HepG2 (cell line): ENCODE measurements at regions not wholly inside any gene's neighbourhood (a gene's known extent, or its start where the extent isn't known, plus 50 kb on each side); places are given as distances from the start of the nearest gene placed in this dataset.

ENCODE experiments used
- ATM ChIP-seq: fragments of 450-650 bp; IDR thresholded peaks from 2 replicates; pipeline ENCODE4 v1.7.1; 2017; ENCODE audit warnings: mild to moderate bottlenecking, borderline replicate concordance
- DPF2 ChIP-seq: sonication (generic); formaldehyde crosslinking; IDR thresholded peaks from 2 replicates; pipeline ENCODE4 v1.4.0; 2020; ENCODE audit warnings: mild to moderate bottlenecking, low read depth, missing genetic modification reagents, borderline replicate concordance
- HOXA9 ChIP-seq: sonication (generic); formaldehyde crosslinking; IDR thresholded peaks from 2 replicates; pipeline ENCODE4 v1.8.1; 2022; ENCODE audit warnings: missing genetic modification reagents, mild to moderate bottlenecking, moderate library complexity, borderline replicate concordance
- MATR3 ChIP-seq: sonication (generic); formaldehyde crosslinking; IDR thresholded peaks from 2 replicates; pipeline ENCODE4 v1.4.0; 2020; ENCODE audit warnings: missing genetic modification reagents
- MAZ ChIP-seq, 2 experiments: sonication (generic) in 1 of 2; formaldehyde crosslinking in 1 of 2; IDR thresholded peaks; 2 replicates each; pipeline versions ENCODE4 v1.5.0 to v1.6.1; 2012 to 2020; ENCODE audit warnings: low read depth in 2 of 2, mild to moderate bottlenecking in 2 of 2, borderline replicate concordance in 1 of 2, improper control_type of control experiment in 1 of 2, low read length in 1 of 2, missing genetic modification reagents in 1 of 2, moderate library complexity in 1 of 2
- SAFB2 ChIP-seq: sonication (generic); formaldehyde crosslinking; IDR thresholded peaks from 2 replicates; pipeline ENCODE4 v1.5.1; 2020; ENCODE audit warnings: missing genetic modification reagents, low read depth, mild to moderate bottlenecking, borderline replicate concordance
- SOX13 ChIP-seq, 3 experiments: fragments of 450-650 bp in 1 of 3; sonication (generic) in 1 of 3; formaldehyde crosslinking in 1 of 3; IDR thresholded peaks in 2 of 3; conservative IDR thresholded peaks in 1 of 3; 2 replicates each; pipeline versions ENCODE4 v1.5.0 to v1.6.1; 2016 to 2020; ENCODE audit warnings: antibody characterized with exemption in 1 of 3, mild to moderate bottlenecking in 1 of 3, missing compliant biosample characterization in 1 of 3, missing genetic modification reagents in 1 of 3, moderate library complexity in 1 of 3
- TBX3 ChIP-seq: fragments of 450-650 bp; IDR thresholded peaks from 2 replicates; pipeline ENCODE4 v1.6.1; 2017; ENCODE audit warnings: antibody characterized with exemption, mild to moderate bottlenecking, inconsistent platforms, borderline replicate concordance
- ZNF230 ChIP-seq: sonication (generic); formaldehyde crosslinking; IDR thresholded peaks from 2 replicates; pipeline ENCODE4 v1.4.0; 2020; ENCODE audit warnings: mild to moderate bottlenecking, missing genetic modification reagents
- ZNF598 ChIP-seq: sonication (generic); formaldehyde crosslinking; IDR thresholded peaks from 2 replicates; pipeline ENCODE4 v1.5.1; 2020; ENCODE audit warnings: mild to moderate bottlenecking, missing genetic modification reagents, borderline replicate concordance
- ZNF615 ChIP-seq: sonication (generic); formaldehyde crosslinking; IDR thresholded peaks from 2 replicates; pipeline ENCODE4 v1.5.0; 2020; ENCODE audit warnings: mild to moderate bottlenecking, missing genetic modification reagents, borderline replicate concordance
- ZNF713 ChIP-seq: sonication (generic); formaldehyde crosslinking; IDR thresholded peaks from 2 replicates; pipeline ENCODE4 v1.4.0; 2020; ENCODE audit warnings: mild to moderate bottlenecking, missing genetic modification reagents
- ZNF737 ChIP-seq: sonication (generic); formaldehyde crosslinking; IDR thresholded peaks from 2 replicates; pipeline ENCODE4 v1.5.0; 2020; ENCODE audit warnings: missing genetic modification reagents, mild to moderate bottlenecking, borderline replicate concordance
- TF ChIP-seq, protein P1 (sequence below): sonication (generic); formaldehyde crosslinking; IDR thresholded peaks from 2 replicates; pipeline ENCODE4 v1.4.0; 2020; ENCODE audit warnings: missing genetic modification reagents
- TF ChIP-seq, protein P2 (sequence below): sonication (generic); formaldehyde crosslinking; IDR thresholded peaks from 2 replicates; pipeline ENCODE4 v1.9.0; 2021; ENCODE audit warnings: missing genetic modification reagents, borderline replicate concordance
- TF ChIP-seq, protein P3 (sequence below): sonication (generic); formaldehyde crosslinking; IDR thresholded peaks from 2 replicates; pipeline ENCODE4 v1.9.0; 2022; ENCODE audit warnings: missing genetic modification reagents, mild to moderate bottlenecking, borderline replicate concordance

DNA sequence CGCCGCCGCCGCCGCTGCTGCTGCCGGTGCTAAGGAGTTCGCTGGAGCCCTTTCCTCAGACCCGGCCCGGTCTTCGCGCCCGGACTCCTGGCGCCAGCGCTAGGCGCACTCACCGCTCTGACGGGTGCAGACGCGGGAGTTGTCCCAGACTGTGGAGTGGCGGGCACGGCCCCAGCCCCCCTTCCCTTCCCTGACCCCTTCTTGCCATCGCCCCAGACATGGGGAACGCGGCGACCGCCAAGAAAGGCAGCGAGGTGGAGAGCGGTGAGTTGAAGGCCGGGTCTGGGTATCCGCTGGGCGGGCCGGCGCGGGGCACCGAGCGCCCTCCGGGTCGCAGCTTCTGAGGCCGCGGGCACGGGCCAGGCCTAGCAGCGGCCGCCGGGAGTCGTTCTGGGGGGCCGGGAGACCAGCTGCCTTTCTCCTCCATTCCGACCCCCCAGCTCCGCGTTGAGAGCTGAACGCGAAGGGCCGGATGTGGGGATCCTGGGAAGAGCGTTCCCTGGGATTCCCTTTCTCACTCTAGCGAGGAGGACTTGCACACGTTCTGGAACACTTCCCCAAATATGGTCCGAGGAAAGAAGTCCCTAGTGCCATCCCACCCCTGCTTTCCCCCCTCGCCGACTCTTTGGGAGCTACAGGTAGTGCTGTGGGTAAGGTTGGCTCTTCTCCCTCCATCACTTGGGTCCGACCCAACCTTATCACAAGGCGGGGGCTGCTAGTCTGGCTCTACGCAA lies 65.8 kb upstream of the PRKACB start (continued):
- TF ChIP-seq, protein P1, sequence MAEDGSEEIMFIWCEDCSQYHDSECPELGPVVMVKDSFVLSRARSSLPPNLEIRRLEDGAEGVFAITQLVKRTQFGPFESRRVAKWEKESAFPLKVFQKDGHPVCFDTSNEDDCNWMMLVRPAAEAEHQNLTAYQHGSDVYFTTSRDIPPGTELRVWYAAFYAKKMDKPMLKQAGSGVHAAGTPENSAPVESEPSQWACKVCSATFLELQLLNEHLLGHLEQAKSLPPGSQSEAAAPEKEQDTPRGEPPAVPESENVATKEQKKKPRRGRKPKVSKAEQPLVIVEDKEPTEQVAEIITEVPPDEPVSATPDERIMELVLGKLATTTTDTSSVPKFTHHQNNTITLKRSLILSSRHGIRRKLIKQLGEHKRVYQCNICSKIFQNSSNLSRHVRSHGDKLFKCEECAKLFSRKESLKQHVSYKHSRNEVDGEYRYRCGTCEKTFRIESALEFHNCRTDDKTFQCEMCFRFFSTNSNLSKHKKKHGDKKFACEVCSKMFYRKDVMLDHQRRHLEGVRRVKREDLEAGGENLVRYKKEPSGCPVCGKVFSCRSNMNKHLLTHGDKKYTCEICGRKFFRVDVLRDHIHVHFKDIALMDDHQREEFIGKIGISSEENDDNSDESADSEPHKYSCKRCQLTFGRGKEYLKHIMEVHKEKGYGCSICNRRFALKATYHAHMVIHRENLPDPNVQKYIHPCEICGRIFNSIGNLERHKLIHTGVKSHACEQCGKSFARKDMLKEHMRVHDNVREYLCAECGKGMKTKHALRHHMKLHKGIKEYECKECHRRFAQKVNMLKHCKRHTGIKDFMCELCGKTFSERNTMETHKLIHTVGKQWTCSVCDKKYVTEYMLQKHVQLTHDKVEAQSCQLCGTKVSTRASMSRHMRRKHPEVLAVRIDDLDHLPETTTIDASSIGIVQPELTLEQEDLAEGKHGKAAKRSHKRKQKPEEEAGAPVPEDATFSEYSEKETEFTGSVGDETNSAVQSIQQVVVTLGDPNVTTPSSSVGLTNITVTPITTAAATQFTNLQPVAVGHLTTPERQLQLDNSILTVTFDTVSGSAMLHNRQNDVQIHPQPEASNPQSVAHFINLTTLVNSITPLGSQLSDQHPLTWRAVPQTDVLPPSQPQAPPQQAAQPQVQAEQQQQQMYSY (CRISPR knock-in tag), result no peak
- no peak for TF ChIP-seq SOX13 (IDR thresholded peaks at IDR 0.05)
- TF ChIP-seq SOX13 (CRISPR knock-in tag; conservative IDR thresholded peaks at IDR 0.05 in 1 of 2, IDR thresholded peaks at IDR 0.05 in 1 of 2), result no peak
- TF ChIP-seq ZNF713 (CRISPR knock-in tag), result 0 out of 2 replicates have a peak, but pooled peaks have one; percentile 7
- no peak for TF ChIP-seq ZNF737 (CRISPR knock-in tag)
- TF ChIP-seq MAZ (IDR thresholded peaks at IDR 0.05; ENCODE audit: borderline replicate concordance, low read depth, low read length), result no peak
- TF ChIP-seq MAZ (CRISPR knock-in tag; IDR thresholded peaks at IDR 0.05; ENCODE audit: low read depth), result 0 out of 2 replicates have a peak, but pooled peaks have one; percentile 23
- TF ChIP-seq, protein P2, sequence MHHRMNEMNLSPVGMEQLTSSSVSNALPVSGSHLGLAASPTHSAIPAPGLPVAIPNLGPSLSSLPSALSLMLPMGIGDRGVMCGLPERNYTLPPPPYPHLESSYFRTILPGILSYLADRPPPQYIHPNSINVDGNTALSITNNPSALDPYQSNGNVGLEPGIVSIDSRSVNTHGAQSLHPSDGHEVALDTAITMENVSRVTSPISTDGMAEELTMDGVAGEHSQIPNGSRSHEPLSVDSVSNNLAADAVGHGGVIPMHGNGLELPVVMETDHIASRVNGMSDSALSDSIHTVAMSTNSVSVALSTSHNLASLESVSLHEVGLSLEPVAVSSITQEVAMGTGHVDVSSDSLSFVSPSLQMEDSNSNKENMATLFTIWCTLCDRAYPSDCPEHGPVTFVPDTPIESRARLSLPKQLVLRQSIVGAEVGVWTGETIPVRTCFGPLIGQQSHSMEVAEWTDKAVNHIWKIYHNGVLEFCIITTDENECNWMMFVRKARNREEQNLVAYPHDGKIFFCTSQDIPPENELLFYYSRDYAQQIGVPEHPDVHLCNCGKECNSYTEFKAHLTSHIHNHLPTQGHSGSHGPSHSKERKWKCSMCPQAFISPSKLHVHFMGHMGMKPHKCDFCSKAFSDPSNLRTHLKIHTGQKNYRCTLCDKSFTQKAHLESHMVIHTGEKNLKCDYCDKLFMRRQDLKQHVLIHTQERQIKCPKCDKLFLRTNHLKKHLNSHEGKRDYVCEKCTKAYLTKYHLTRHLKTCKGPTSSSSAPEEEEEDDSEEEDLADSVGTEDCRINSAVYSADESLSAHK (CRISPR knock-in tag), result no peak
- no peak for TF ChIP-seq ZNF230 (CRISPR knock-in tag)
- TF ChIP-seq, protein P3, sequence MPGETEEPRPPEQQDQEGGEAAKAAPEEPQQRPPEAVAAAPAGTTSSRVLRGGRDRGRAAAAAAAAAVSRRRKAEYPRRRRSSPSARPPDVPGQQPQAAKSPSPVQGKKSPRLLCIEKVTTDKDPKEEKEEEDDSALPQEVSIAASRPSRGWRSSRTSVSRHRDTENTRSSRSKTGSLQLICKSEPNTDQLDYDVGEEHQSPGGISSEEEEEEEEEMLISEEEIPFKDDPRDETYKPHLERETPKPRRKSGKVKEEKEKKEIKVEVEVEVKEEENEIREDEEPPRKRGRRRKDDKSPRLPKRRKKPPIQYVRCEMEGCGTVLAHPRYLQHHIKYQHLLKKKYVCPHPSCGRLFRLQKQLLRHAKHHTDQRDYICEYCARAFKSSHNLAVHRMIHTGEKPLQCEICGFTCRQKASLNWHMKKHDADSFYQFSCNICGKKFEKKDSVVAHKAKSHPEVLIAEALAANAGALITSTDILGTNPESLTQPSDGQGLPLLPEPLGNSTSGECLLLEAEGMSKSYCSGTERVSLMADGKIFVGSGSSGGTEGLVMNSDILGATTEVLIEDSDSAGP (CRISPR knock-in tag), result peak; percentile 37; the same call in 1 of the 2 replicates
- TF ChIP-seq DPF2 (CRISPR knock-in tag), result no peak
- TF ChIP-seq MATR3 (CRISPR knock-in tag), result no peak
- peak; percentile 32; the same call in 1 of the 2 replicates for TF ChIP-seq ZNF598
- peak; percentile 45; the same call in 1 of the 2 replicates for TF ChIP-seq HOXA9 (CRISPR knock-in tag)
- no peak for TF ChIP-seq TBX3
- no peak for TF ChIP-seq ZNF615 (CRISPR knock-in tag)
- 0 out of 2 replicates have a peak, but pooled peaks have one; percentile 48 for TF ChIP-seq SAFB2 (CRISPR knock-in tag)
- TF ChIP-seq ATM, result no peak
